ENCODE measurements at regions not wholly inside any gene's neighbourhood (a gene's known extent, or its start where the extent isn't known, plus 50 kb on each side); places are given as distances from the start of the nearest gene placed in this dataset.

DNA sequence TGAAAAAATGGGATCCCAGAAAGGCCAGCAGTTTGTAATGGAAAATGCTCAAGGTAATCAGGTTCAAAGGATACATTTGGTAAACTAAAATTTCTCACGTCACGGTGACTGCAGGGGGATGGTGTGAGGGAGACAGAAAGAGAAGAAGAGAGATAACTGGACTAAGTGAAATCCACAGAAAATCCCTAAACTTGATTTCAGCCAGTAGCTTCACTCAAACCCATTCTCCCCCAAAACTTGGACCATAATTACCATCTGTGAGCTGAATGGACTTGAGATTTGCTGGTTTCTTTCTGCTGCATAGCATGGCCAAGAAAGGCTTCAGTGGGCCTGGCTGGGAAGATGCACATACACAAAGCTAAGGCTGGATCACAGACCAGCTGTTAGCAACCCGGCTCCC, 155.4 kb upstream of the LMO4 start:
- TF ChIP-seq, protein P1, sequence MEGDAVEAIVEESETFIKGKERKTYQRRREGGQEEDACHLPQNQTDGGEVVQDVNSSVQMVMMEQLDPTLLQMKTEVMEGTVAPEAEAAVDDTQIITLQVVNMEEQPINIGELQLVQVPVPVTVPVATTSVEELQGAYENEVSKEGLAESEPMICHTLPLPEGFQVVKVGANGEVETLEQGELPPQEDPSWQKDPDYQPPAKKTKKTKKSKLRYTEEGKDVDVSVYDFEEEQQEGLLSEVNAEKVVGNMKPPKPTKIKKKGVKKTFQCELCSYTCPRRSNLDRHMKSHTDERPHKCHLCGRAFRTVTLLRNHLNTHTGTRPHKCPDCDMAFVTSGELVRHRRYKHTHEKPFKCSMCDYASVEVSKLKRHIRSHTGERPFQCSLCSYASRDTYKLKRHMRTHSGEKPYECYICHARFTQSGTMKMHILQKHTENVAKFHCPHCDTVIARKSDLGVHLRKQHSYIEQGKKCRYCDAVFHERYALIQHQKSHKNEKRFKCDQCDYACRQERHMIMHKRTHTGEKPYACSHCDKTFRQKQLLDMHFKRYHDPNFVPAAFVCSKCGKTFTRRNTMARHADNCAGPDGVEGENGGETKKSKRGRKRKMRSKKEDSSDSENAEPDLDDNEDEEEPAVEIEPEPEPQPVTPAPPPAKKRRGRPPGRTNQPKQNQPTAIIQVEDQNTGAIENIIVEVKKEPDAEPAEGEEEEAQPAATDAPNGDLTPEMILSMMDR (IDR thresholded peaks at IDR 0.05; ENCODE audit: low read depth, low read length), result no peak
- DNase-seq (ENCODE audit: low read depth in 2 of 2), result no peak
- H3K4me3 ChIP-seq (replicated peaks in 1 of 2; ENCODE audit: low read depth in 2 of 2, low read length in 2 of 2), result no peak overlapping the region

DNA sequence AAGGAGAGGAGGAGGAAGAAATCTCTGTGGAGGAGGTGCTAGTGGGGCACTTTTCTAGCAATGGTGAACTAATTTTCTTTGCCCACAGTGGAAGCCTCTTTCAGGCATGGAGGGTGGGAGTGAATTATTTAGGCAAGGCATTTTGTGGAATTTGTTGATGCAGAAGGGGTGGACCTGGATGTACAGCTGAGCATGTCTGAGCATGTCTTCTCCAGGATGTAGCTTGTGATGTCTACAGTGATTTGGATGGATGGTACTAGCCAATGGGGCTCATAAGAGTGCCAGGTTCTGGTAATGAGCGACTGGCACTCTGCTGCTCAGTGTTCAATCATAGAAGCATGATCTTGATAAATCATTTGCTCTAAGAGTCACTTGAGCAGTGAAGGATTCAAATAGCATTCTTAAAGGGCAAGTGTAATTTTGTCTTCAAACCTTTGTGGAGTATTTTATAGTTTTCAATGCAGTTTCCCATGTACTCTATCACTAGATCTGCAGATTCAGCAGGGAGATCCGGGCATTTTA, 153.9 kb upstream of the LMO4 start:
- DNase-seq (ENCODE audit: low read depth in 2 of 2), result no peak
- TF ChIP-seq, protein P1 (IDR thresholded peaks at IDR 0.05; ENCODE audit: low read depth, low read length), result no peak
- H3K4me3 ChIP-seq (replicated peaks in 1 of 2; ENCODE audit: low read depth in 2 of 2, low read length in 2 of 2), result no peak overlapping the region

DNA sequence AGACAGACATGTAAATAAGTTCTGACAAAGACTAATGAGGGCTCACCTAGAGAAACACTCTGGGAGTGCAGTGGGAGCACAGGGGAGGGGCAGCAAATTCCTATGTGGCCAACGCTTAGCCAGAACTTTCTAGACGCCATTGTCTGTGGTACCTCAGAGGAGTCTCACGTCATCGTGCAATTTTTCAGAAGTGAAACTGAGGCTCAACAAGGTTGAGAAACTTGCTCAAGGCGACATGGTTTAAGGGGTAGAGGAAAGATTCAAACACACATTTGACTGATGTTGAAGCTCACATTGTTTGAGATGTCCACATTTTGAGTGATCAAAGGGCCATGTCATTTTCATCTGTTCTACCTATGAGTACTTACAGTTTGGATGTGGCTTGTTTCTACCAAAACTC, 152.6 kb upstream of the LMO4 start:
- H3K4me3 ChIP-seq (replicated peaks in 1 of 2; ENCODE audit: low read depth in 2 of 2, low read length in 2 of 2), result no peak overlapping the region
- no peak for DNase-seq (ENCODE audit: low read depth in 2 of 2)
- TF ChIP-seq, protein P1 (IDR thresholded peaks at IDR 0.05; ENCODE audit: low read depth, low read length), result no peak

DNA sequence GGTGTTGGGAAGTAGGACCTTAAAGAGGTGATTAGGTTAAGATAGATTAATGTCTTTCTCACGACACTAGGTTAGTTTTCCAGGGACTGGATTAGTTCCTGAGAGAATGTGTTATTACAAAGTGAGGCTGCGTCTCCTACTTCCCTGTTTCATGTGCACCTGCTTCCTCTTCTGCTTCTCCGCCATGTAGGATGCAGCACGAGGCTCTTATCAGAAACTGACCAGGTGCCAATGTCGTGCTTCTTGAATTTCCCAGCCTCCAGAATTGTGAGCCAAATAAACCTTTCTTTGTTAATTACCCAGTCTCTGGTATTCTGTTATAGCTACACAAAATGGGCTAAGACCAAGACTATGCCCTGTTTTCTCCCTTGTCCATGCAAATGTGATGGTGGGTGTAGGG, 152.2 kb upstream of the LMO4 start:
- TF ChIP-seq, protein P1 (IDR thresholded peaks at IDR 0.05; ENCODE audit: low read depth, low read length), result no peak
- DNase-seq (ENCODE audit: low read depth in 2 of 2), result no peak
- H3K4me3 ChIP-seq (replicated peaks in 1 of 2; ENCODE audit: low read depth in 2 of 2, low read length in 2 of 2), result no peak overlapping the region

DNA sequence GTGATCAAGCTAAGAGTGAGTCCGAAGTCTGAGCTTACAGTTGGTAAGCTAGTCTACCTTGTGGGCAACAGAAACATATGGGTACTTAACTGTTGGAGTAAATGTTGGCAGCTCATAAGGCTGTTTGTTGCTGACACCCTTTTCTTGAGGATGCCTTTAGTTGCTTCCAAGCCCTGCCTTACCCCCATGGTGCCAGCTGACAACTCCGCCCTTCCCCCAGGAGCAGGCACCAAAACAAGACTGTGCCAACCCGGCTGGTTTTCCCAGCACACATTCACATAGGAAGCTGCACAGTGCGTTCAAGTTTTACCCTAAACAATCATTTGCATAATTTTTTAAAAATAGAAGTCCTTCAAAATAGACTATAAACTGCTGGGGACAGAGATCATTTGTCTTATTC, 150.2 kb upstream of the LMO4 start:
- H3K4me3 ChIP-seq (replicated peaks in 1 of 2; ENCODE audit: low read depth in 2 of 2, low read length in 2 of 2), result no peak overlapping the region
- TF ChIP-seq, protein P1 (IDR thresholded peaks at IDR 0.05; ENCODE audit: low read depth, low read length), result no peak
- no peak for DNase-seq (ENCODE audit: low read depth in 2 of 2)

DNA sequence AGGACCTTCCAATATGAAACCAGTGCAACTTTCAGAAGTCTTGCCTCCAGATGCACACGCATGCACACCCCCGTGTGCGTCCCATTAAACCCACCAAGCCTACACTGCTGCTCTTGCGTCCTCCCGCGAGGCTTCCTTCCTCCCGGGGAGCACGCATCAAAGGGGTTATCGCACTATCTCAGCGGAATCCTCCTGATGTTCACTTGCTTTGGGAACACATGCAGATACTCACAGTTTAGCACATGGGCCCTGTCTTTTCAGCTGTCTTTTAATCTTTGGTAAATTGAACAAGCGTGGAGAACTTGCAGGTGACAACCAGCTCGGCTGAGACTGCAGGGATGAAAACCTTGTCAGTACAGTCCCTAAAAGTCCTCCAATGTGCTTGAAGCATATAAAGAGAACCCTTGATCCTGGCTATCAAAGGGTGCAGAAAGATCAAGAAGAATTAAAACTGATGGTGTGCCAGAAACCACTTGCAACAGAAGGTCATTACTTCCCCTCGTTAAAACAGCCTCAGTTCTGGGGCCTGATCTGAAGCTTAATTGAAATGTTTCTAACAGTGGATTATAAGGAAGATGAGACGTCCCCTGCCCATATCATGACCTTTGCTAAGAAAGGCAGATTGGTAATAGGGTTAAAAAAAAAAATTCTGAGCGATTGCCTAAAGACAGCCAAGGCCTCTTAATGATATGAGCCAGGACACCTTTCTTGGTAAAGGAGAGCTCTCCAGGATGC, 149.4 kb upstream of the LMO4 start:
- TF ChIP-seq, protein P1 (IDR thresholded peaks at IDR 0.05; ENCODE audit: low read depth, low read length), result no peak
- no peak overlapping the region for H3K4me3 ChIP-seq (replicated peaks in 1 of 2; ENCODE audit: low read depth in 2 of 2, low read length in 2 of 2)
- DNase-seq (ENCODE audit: low read depth in 2 of 2), result no peak
